ENCODE measurements at regions not wholly inside any gene's neighbourhood (a gene's known extent, or its start where the extent isn't known, plus 50 kb on each side); places are given as distances from the start of the nearest gene placed in this dataset.
"Not testable (repeated sequence)": the region's sequence is repeated elsewhere in the genome, so short reads cannot be mapped to it uniquely, and the experiment has no call there.

DNA sequence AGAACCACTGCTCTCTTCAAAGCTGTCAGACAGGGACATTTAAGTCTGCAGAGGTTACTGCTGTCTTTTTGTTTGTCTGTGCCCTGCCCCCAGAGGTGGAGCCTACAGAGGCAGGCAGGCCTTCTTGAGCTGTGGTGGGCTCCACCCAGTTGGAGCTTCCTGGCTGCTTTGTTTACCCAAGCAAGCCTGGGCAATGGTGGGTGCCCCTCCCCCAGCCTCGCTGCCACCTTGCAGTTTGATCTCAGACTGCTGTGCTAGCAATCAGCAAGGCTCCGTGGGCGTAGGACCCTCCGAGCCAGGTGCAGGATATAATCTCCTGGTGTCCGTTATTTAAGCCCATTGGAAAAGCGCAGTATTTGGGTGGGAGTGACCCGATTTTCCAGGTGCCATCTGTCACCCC, 179.5 kb upstream of the PROX1 start:
- peak overlapping the region in 1 of 10 donors; percentile 46 for H3K4me3 Mint-ChIP-seq
- POLR2A ChIA-PET, result interaction anchor here (2.1 kb wide), 1 partner anchor 24 kb away, joined by 5 read pairs; no protein-coding TSS in a partner anchor
- CTCF ChIA-PET, result not testable (repeated sequence)

DNA sequence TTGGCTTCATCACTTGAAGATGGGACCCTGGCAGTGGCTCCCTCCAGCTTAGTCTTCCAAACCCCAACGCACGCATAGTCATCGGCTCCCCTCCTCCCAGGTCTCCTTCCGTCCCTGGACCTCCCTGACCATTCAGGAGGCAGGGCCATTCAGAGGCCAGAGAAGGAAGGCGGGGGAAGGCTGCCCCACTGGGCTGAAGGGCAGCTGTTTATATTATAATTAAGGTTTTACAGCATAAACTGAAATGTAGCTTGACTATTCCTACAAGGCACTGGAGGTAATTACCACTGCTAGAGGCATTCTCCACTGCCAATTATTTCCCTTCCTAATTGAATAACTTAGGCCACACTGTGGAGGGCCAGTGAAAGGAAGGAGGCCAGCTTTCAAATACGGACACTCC, 170.6 kb upstream of the PROX1 start:
- H3K4me1 ChIP-seq (ENCODE audit: control insufficient read depth in 2 of 2, insufficient read depth in 2 of 2, low read length in 2 of 2), result no peaks in the 10 kb centered on the region
- no peak overlapping the region for H3K4me3 Mint-ChIP-seq
- DNase-seq, result no peak
- no peaks in the 10 kb centered on the region for H3K9me3 Mint-ChIP-seq
- H3K36me3 Mint-ChIP-seq, result peaks cover 0 to 4% (median 0%) of the 10 kb centered on the region in 5 donors
- POLR2A ChIA-PET, result no interaction called here
- no peak overlapping the region for H3K27ac Mint-ChIP-seq
- H3K9me3 ChIP-seq (ENCODE audit: control insufficient read depth in 2 of 3, low read length in 3 of 3), result no peaks in the 10 kb centered on the region
- H3K4me3 ChIP-seq (ENCODE audit: low read length), result no peak overlapping the region
- ATAC-seq, result no peak
- intact Hi-C loops (cut with micrococcal nuclease), result no loop called here
- H3K27me3 Mint-ChIP-seq, result no peaks in the 10 kb centered on the region
- H3K36me3 ChIP-seq (ENCODE audit: control insufficient read depth in 2 of 3, insufficient read depth in 3 of 3, low read length in 3 of 3), result no peaks in the 10 kb centered on the region
- H3K27ac ChIP-seq (ENCODE audit: low read depth, low read length), result no peak overlapping the region
- CTCF ChIA-PET, result no interaction called here
- H3K4me1 Mint-ChIP-seq, result peaks cover 0 to 3% (median 0%) of the 10 kb centered on the region in 7 donors
- no peaks in the 10 kb centered on the region for H3K27me3 ChIP-seq (ENCODE audit: control insufficient read depth in 2 of 2, insufficient read depth in 2 of 2, low read length in 2 of 2)

More for the DNA sequence above, 179.5 kb upstream of the PROX1 start:
- H3K9me3 ChIP-seq (ENCODE audit: control insufficient read depth in 2 of 3, low read length in 3 of 3); H3K27me3 Mint-ChIP-seq; H3K27ac ChIP-seq (ENCODE audit: low read depth, low read length); H3K27me3 ChIP-seq (ENCODE audit: control insufficient read depth in 2 of 2, insufficient read depth in 2 of 2, low read length in 2 of 2); H3K36me3 ChIP-seq (ENCODE audit: control insufficient read depth in 2 of 3, insufficient read depth in 3 of 3, low read length in 3 of 3); H3K4me3 ChIP-seq (ENCODE audit: low read length); H3K27ac Mint-ChIP-seq; ATAC-seq; H3K4me1 ChIP-seq (ENCODE audit: control insufficient read depth in 2 of 2, insufficient read depth in 2 of 2, low read length in 2 of 2): not testable (repeated sequence)
- peak in 5 of 9 donors; percentile 8 to 26 (median 20) for DNase-seq
- peaks cover 1 to 29% (median 10%) of the 10 kb centered on the region in 11 donors for H3K9me3 Mint-ChIP-seq
- H3K36me3 Mint-ChIP-seq, result peaks cover 0 to 13% (median 4%) of the 10 kb centered on the region in 5 donors
- peaks cover 0 to 19% (median 14%) of the 10 kb centered on the region in 7 donors for H3K4me1 Mint-ChIP-seq
- intact Hi-C loops (cut with micrococcal nuclease), result loop anchor here in 1 of 2 donors (2.0 kb wide), 1 partner anchor 137 kb away; no protein-coding TSS in a partner anchor

DNA sequence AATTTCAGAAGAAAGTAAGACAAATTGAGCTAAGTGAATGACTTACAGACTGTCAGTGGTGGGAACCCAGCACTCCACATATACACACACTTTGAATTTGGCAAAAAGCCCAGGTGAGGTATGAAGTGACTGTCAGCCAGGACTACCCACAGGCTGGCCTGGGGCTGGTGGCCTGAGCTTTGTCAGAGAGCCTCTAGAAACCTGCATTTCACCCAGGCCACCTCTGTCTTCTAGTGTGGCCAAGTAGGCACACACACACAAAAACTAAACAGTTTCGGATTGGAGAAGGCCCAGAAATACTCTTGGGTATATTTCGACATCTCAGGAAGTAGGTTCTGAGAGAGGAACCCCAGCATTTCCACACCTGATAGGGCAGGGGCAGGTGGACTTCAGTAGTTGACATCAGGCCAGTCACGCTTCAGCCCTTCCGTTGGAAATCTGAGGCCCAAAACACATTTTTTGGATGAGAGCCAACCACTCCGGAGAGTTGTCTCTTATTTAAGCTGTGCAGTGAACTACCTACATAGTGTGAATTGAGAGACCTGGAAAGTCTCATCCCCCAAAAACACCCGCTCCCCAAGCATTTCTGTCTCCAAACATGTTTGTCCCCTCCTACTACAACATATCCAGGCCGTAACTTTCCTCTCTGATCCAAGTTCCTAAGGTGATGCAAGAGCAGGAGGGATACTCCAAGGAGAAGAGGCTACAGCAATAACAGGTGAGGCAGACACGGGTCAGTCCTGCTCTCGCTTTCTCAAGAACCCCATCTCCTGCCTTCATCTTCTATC, 167.2 kb upstream of the PROX1 start:
- H3K36me3 ChIP-seq (ENCODE audit: control insufficient read depth in 2 of 3, insufficient read depth in 3 of 3, low read length in 3 of 3), result no peaks in the 10 kb centered on the region
- H3K4me3 ChIP-seq (ENCODE audit: low read length), result no peak overlapping the region
- H3K27me3 ChIP-seq (ENCODE audit: control insufficient read depth in 2 of 2, insufficient read depth in 2 of 2, low read length in 2 of 2), result no peaks in the 10 kb centered on the region
- ATAC-seq, result no peak
- ChIA-PET POLR2A (interaction anchor here (0.6 kb wide), 1 partner anchor 35 kb away, joined by 3 read pairs; no protein-coding TSS in a partner anchor), CTCF (no interaction called here)
- Mint-ChIP-seq H3K4me1 (peaks cover 0 to 3% (median 0%) of the 10 kb centered on the region in 7 donors), H3K9me3 (no peaks in the 10 kb centered on the region), H3K36me3 (no peaks in the 10 kb centered on the region), H3K27ac (no peak overlapping the region), H3K27me3 (no peaks in the 10 kb centered on the region), H3K4me3 (no peak overlapping the region)
- no peaks in the 10 kb centered on the region for H3K4me1 ChIP-seq (ENCODE audit: control insufficient read depth in 2 of 2, insufficient read depth in 2 of 2, low read length in 2 of 2)
- no peaks in the 10 kb centered on the region for H3K9me3 ChIP-seq (ENCODE audit: control insufficient read depth in 2 of 3, low read length in 3 of 3)
- no peak for DNase-seq
- no peak overlapping the region for H3K27ac ChIP-seq (ENCODE audit: low read depth, low read length)
- intact Hi-C loops (cut with micrococcal nuclease), result no loop called here

DNA sequence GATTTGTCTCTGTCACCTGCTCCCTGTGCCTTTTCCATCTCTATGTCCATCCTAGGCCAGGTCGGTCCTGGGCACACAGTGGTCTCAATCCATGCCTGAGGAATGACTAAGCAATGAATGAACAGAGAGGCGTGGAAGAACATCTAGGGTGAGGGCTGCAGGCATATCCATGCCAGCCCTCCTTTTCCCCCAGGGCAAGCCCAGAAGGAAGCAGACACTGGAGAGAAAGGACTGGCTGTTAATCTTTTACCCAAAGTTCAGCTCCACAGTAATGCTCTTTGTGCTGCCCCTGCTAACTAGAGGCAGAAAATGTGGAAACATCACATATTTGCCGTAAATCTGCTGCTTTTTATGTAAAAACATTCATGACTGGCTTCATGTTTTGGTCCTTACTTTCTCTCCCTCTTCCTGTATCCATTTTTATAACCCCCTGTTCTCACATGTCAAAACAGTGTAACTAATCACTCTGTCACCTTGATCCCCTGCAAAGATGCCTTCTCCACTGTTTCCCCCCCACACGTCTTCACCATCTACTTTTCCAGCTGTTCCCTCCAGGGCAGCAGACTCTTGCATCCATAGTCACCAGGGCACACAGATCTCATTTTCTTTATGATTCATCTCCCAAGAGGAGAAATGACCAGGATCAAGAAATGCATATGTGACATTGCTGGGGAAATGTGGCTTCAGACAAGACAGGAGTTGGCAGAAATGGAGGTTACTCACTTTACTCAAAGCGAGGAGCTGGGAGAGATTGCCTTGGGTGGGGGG, 166.4 kb upstream of the PROX1 start:
- ATAC-seq (no peak), DNase-seq (no peak)
- Mint-ChIP-seq H3K4me1 (peaks cover 0 to 3% (median 0%) of the 10 kb centered on the region in 7 donors), H3K27me3 (no peaks in the 10 kb centered on the region), H3K4me3 (no peak overlapping the region), H3K9me3 (no peaks in the 10 kb centered on the region), H3K27ac (no peak overlapping the region), H3K36me3 (no peaks in the 10 kb centered on the region)
- ChIA-PET POLR2A (no interaction called here), CTCF (no interaction called here)
- intact Hi-C loops (cut with micrococcal nuclease), result no loop called here
- Histone ChIP-seq H3K4me1 (ENCODE audit: control insufficient read depth in 2 of 2, insufficient read depth in 2 of 2, low read length in 2 of 2) (no peaks in the 10 kb centered on the region), H3K9me3 (ENCODE audit: control insufficient read depth in 2 of 3, low read length in 3 of 3) (no peaks in the 10 kb centered on the region), H3K4me3 (ENCODE audit: low read length) (no peak overlapping the region), H3K27me3 (ENCODE audit: control insufficient read depth in 2 of 2, insufficient read depth in 2 of 2, low read length in 2 of 2) (no peaks in the 10 kb centered on the region), H3K36me3 (ENCODE audit: control insufficient read depth in 2 of 3, insufficient read depth in 3 of 3, low read length in 3 of 3) (no peaks in the 10 kb centered on the region), H3K27ac (ENCODE audit: low read depth, low read length) (no peak overlapping the region)

DNA sequence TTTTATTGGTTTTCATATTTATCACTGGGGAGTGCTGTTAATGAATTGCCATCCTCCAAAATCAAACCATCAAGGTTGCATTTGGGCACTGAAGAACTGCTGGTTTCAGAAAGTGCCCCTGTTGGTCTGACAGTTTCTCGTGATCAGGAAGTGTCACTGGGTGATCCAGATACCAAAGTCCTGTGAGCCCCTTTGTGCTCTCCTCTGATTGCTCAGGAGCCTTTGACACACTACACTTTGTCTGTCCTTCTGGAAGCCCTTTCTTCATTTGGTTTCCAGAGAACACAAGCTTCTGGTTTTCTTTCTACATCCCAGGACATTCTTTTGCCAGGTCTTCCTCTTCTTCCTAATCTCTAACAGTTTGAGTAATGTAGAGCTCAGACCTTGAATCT, 165.8 kb upstream of the PROX1 start:
- Histone ChIP-seq H3K9me3 (ENCODE audit: control insufficient read depth in 2 of 3, low read length in 3 of 3) (no peaks in the 10 kb centered on the region), H3K27me3 (ENCODE audit: control insufficient read depth in 2 of 2, insufficient read depth in 2 of 2, low read length in 2 of 2) (no peaks in the 10 kb centered on the region), H3K4me3 (ENCODE audit: low read length) (no peak overlapping the region), H3K27ac (ENCODE audit: low read depth, low read length) (no peak overlapping the region), H3K4me1 (ENCODE audit: control insufficient read depth in 2 of 2, insufficient read depth in 2 of 2, low read length in 2 of 2) (no peaks in the 10 kb centered on the region), H3K36me3 (ENCODE audit: control insufficient read depth in 2 of 3, insufficient read depth in 3 of 3, low read length in 3 of 3) (no peaks in the 10 kb centered on the region)
- H3K4me3 Mint-ChIP-seq, result no peak overlapping the region
- ChIA-PET CTCF (no interaction called here), POLR2A (no interaction called here)
- peaks cover 0 to 3% (median 0%) of the 10 kb centered on the region in 7 donors for H3K4me1 Mint-ChIP-seq
- no peaks in the 10 kb centered on the region for H3K9me3 Mint-ChIP-seq
- no peaks in the 10 kb centered on the region for H3K36me3 Mint-ChIP-seq
- ATAC-seq, result no peak
- H3K27ac Mint-ChIP-seq, result no peak overlapping the region
- DNase-seq, result no peak
- no peaks in the 10 kb centered on the region for H3K27me3 Mint-ChIP-seq
- intact Hi-C loops (cut with micrococcal nuclease), result no loop called here

DNA sequence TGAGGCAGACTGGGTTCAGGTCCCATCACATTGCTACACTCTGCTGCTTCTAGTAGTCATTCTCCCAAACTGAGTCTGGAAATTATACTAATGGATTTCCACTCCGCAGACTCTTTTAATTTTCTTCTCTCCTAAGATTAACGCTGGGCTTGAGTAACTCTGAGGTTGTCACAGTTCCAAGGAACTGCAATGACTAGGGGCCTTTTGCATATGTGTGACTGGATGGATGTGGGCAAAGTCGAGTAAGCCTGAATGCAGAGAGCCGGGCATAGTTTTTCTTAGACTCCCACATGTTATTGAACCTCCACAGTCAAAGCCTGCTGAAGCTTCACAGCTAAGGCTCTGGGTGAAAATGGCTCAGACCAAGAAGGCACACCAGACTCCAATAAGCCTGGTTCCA, 160.9 kb upstream of the PROX1 start:
- no peak for DNase-seq
- ChIA-PET CTCF (interaction anchor here (0.6 kb wide), 1 partner anchor 18 kb away, joined by 3 read pairs; no protein-coding TSS in a partner anchor), POLR2A (no interaction called here)
- Histone ChIP-seq H3K4me1 (ENCODE audit: control insufficient read depth in 2 of 2, insufficient read depth in 2 of 2, low read length in 2 of 2) (no peaks in the 10 kb centered on the region), H3K27me3 (ENCODE audit: control insufficient read depth in 2 of 2, insufficient read depth in 2 of 2, low read length in 2 of 2) (no peaks in the 10 kb centered on the region), H3K36me3 (ENCODE audit: control insufficient read depth in 2 of 3, insufficient read depth in 3 of 3, low read length in 3 of 3) (no peaks in the 10 kb centered on the region), H3K27ac (ENCODE audit: low read depth, low read length) (no peak overlapping the region), H3K4me3 (ENCODE audit: low read length) (no peak overlapping the region), H3K9me3 (ENCODE audit: control insufficient read depth in 2 of 3, low read length in 3 of 3) (no peaks in the 10 kb centered on the region)
- Mint-ChIP-seq H3K4me3 (no peak overlapping the region), H3K27me3 (no peaks in the 10 kb centered on the region), H3K27ac (no peak overlapping the region), H3K4me1 (no peaks in the 10 kb centered on the region), H3K36me3 (peaks cover 0 to 4% (median 0%) of the 10 kb centered on the region in 5 donors), H3K9me3 (peaks cover 0 to 7% (median 4%) of the 10 kb centered on the region in 11 donors)
- ATAC-seq, result no peak
- intact Hi-C loops (cut with micrococcal nuclease), result no loop called here

All from naive thymus-derived CD4-positive, alpha-beta T cell (primary cell).